ENCODE measurements at regions not wholly inside any gene's neighbourhood (a gene's known extent, or its start where the extent isn't known, plus 50 kb on each side); places are given as distances from the start of the nearest gene placed in this dataset.

- no peak for TF ChIP-seq EZH2 (IDR thresholded peaks at IDR 0.05; ENCODE audit: low read length, missing control alignments)
- no peak for TF ChIP-seq CTCF (conservative IDR thresholded peaks at IDR 0.05 in 1 of 2, IDR thresholded peaks at IDR 0.05 in 1 of 2; ENCODE audit: low read depth in 1 of 2, low read length in 2 of 2)
Measured at GRCh38 chr2:77629539-77629938, 107.4 kb upstream of the LRRTM4 start.
